AG04450 (cell line): ENCODE measurements at regions not wholly inside any gene's neighbourhood (a gene's known extent, or its start where the extent isn't known, plus 50 kb on each side); places are given as distances from the start of the nearest gene placed in this dataset.

Experiments
- CTCF ChIA-PET: fragments of 300-600, 350-600 bp; formaldehyde crosslinking; extraction: SDS; loops from one replicate; lab custom pipeline; 2022; ENCODE audit warnings: antibody characterized with exemption, inconsistent platforms; lab: Charles Lee
- POLR2A ChIA-PET: fragments of 350-600 bp; formaldehyde crosslinking; extraction: SDS; loops from one replicate; lab custom pipeline; 2021; ENCODE audit warnings: antibody characterized with exemption, inconsistent platforms; lab: Yijun Ruan, JAX
- DNase-seq: peaks from one replicate; pipeline ENCODE4 v3.0.0-alpha.2; 2011; ENCODE audit warnings: low read depth, low spot score
- H3K27ac ChIP-seq: one replicate; pipeline ENCODE4 v1.5.1; 2012; ENCODE audit warnings: low read depth, low read length, control low read depth
- H3K27me3 ChIP-seq: one replicate; pipeline ENCODE4 v1.6.0; 2012; ENCODE audit warnings: low read length; ENCODE audit not compliant: control insufficient read depth, insufficient read depth
- H3K4me3 ChIP-seq: 2 replicates; pipeline ENCODE4 v1.5.1; 2011; ENCODE audit warnings: mild to moderate bottlenecking, low read depth, low read length, control low read depth
- H3K9me3 ChIP-seq: 2 replicates; pipeline ENCODE4 v1.5.1; 2012; ENCODE audit warnings: low read length; ENCODE audit not compliant: control insufficient read depth, insufficient read depth
- CTCF ChIP-seq: IDR thresholded peaks from 2 replicates; pipeline ENCODE4 v1.5.1; 2011; ENCODE audit warnings: low read depth, low read length, control low read depth, inconsistent platforms

- H3K4me3 ChIP-seq = no peak overlapping the region
- ChIA-PET CTCF (no interaction called here), POLR2A (no interaction called here)
- no peak for DNase-seq
- H3K27ac ChIP-seq = no peak overlapping the region
- H3K9me3 ChIP-seq = peaks cover 62% of the 10 kb centered on the region
- H3K27me3 ChIP-seq = no peaks in the 10 kb centered on the region
- TF ChIP-seq CTCF = no peak
These were observed 302.6 kb downstream of the MYCN start for GRCh38 chr2:16242906-16243305.

- ChIA-PET POLR2A (no interaction called here), CTCF (no interaction called here)
- no peak for DNase-seq
These were observed 301.1 kb downstream of the MYCN start for GRCh38 chr2:16241166-16242160.

GRCh38 chr2:16240402-16240801, 300.1 kb downstream of the MYCN start:
- CTCF ChIA-PET = no interaction called here
- POLR2A ChIA-PET = no interaction called here
- peaks cover 55% of the 10 kb centered on the region for H3K9me3 ChIP-seq

More at GRCh38 chr2:16241166-16242160, 301.1 kb downstream of the MYCN start:
- TF ChIP-seq CTCF = no peak
- Histone ChIP-seq H3K27ac (no peak overlapping the region), H3K27me3 (no peaks in the 10 kb centered on the region), H3K9me3 (peaks cover 58% of the 10 kb centered on the region), H3K4me3 (no peak overlapping the region)

GRCh38 chr2:16239296-16239850, 299.0 kb downstream of the MYCN start:
- Histone ChIP-seq H3K27me3 (no peaks in the 10 kb centered on the region), H3K9me3 (peaks cover 47% of the 10 kb centered on the region), H3K4me3 (no peak overlapping the region), H3K27ac (no peak overlapping the region)
- CTCF ChIA-PET = no interaction called here
- TF ChIP-seq CTCF = no peak
- POLR2A ChIA-PET = no interaction called here
- DNase-seq = no peak

More at GRCh38 chr2:16240402-16240801, 300.1 kb downstream of the MYCN start:
- no peaks in the 10 kb centered on the region for H3K27me3 ChIP-seq
- no peak overlapping the region for H3K27ac ChIP-seq
- DNase-seq = no peak
- TF ChIP-seq CTCF = no peak
- no peak overlapping the region for H3K4me3 ChIP-seq

GRCh38 chr2:16238786-16239185, 298.4 kb downstream of the MYCN start:
- ChIA-PET POLR2A (no interaction called here), CTCF (no interaction called here)
- no peak for DNase-seq

More at GRCh38 chr2:16238786-16239185, 298.4 kb downstream of the MYCN start:
- Histone ChIP-seq H3K27ac (no peak overlapping the region), H3K9me3 (peaks cover 44% of the 10 kb centered on the region), H3K4me3 (no peak overlapping the region), H3K27me3 (no peaks in the 10 kb centered on the region)
- no peak for TF ChIP-seq CTCF
